OCI-LY7 (cell line): ENCODE measurements at regions not wholly inside any gene's neighbourhood (a gene's known extent, or its start where the extent isn't known, plus 50 kb on each side); places are given as distances from the start of the nearest gene placed in this dataset.

Source experiments
- CTCF ChIP-seq: fragments of 200-600 bp; sonication (generic); conservative IDR thresholded peaks from 2 replicates; pipeline ENCODE4 v1.5.1; 2014; ENCODE audit warnings: mild to moderate bottlenecking, antibody characterized with exemption, low read length, moderate library complexity, mixed read lengths
- EZH2phosphoT487 ChIP-seq: fragments of 200-600 bp; sonication (generic); IDR thresholded peaks from 2 replicates; pipeline ENCODE4 v1.6.1; 2018; ENCODE audit warnings: low read depth, borderline replicate concordance, mild to moderate bottlenecking, mixed run types, antibody characterized with exemption, low read length, moderate library complexity, mixed read lengths

DNA sequence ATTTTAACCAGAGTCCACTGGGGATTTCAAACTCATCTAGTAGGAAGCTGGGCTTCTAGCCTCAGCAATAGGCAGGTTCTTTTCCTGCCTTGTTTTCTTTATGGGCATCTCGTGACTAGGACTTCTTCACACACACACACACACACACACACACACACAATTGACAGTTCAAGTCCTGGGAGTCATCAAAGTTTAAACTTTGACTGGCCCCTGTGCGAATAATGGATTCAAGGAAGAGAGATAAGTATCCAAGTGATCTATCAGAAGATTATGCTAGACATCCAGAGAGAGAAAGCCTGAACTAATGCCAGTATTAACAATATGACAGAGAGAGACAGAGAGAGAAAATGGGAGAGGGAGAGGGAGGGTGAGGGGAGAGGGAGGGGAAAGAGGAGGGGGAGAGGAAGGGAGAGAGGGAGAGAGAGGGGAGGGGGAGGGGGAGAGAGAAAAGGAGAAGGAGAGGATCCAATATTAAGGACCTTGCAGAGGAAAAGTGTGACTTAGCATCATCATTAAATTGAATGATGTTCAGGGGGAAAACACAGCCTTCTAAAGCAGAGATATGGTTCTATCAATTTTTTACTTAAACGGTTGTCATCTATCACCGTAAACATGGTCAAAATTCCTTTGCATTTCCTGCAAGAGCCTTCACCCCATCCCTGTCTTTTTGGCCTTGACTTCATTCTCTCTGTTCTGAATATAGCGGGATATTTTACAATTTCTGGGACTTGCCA, 327.6 kb upstream of the ZEB2 start:
- TF ChIP-seq CTCF (no peak), EZH2phosphoT487 (no peak)
